Epithelial cell of esophagus (primary cell): ENCODE measurements at regions not wholly inside any gene's neighbourhood (a gene's known extent, or its start where the extent isn't known, plus 50 kb on each side); places are given as distances from the start of the nearest gene placed in this dataset.

Experiments
- DNase-seq: peaks from one replicate; pipeline ENCODE4 v3.0.0; 2010; ENCODE audit warnings: low read depth
- H3K4me3 ChIP-seq: 2 replicates; pipeline ENCODE4 v1.5.1; 2011; ENCODE audit warnings: mild to moderate bottlenecking, low read length, control low read depth
- CTCF ChIP-seq: IDR thresholded peaks from 2 replicates; pipeline ENCODE4 v1.5.1; 2011; ENCODE audit warnings: low read depth, mild to moderate bottlenecking, low read length, control low read depth, inconsistent platforms; ENCODE audit not compliant: insufficient read depth; ENCODE audit errors: missing control alignments

GRCh38 chr12:58557171-58557570 is 363.1 kb downstream of the LRIG3 start:
- peak; percentile 57 for DNase-seq
- H3K4me3 ChIP-seq = no peak overlapping the region
- TF ChIP-seq CTCF = no peak

- DNase-seq = no peak
- TF ChIP-seq CTCF = no peak
- no peak overlapping the region for H3K4me3 ChIP-seq
These were observed 362.6 kb downstream of the LRIG3 start for GRCh38 chr12:58557661-58558060.

- H3K4me3 ChIP-seq = no peak overlapping the region
- TF ChIP-seq CTCF = no peak
- DNase-seq = no peak
These were observed 356.7 kb downstream of the LRIG3 start for GRCh38 chr12:58563621-58564020.

- DNase-seq = no peak
- TF ChIP-seq CTCF = no peak
- no peak overlapping the region for H3K4me3 ChIP-seq
These were observed 355.6 kb downstream of the LRIG3 start for GRCh38 chr12:58564721-58565120.

GRCh38 chr12:58566599-58566998 is 353.7 kb downstream of the LRIG3 start:
- no peak for DNase-seq
- TF ChIP-seq CTCF = no peak
- H3K4me3 ChIP-seq = no peak overlapping the region

GRCh38 chr12:58567189-58567588 is 353.1 kb downstream of the LRIG3 start:
- no peak overlapping the region for H3K4me3 ChIP-seq
- no peak for DNase-seq
- TF ChIP-seq CTCF = no peak

- TF ChIP-seq CTCF = no peak
- no peak for DNase-seq
These were observed 349.9 kb downstream of the LRIG3 start for GRCh38 chr12:58570411-58570810.

More at GRCh38 chr12:58570411-58570810, 349.9 kb downstream of the LRIG3 start:
- H3K4me3 ChIP-seq = no peak overlapping the region
